DMS153 treated with DMSO at 0.1 percent for 48 hours (cell line): ENCODE measurements at regions not wholly inside any gene's neighbourhood (a gene's known extent, or its start where the extent isn't known, plus 50 kb on each side); places are given as distances from the start of the nearest gene placed in this dataset.

Source experiments
- DNase-seq: peaks from one replicate; lab custom pipeline; 2025; ENCODE audit not compliant: unreplicated experiment; lab: John Stamatoyannopoulos, UW

DNA sequence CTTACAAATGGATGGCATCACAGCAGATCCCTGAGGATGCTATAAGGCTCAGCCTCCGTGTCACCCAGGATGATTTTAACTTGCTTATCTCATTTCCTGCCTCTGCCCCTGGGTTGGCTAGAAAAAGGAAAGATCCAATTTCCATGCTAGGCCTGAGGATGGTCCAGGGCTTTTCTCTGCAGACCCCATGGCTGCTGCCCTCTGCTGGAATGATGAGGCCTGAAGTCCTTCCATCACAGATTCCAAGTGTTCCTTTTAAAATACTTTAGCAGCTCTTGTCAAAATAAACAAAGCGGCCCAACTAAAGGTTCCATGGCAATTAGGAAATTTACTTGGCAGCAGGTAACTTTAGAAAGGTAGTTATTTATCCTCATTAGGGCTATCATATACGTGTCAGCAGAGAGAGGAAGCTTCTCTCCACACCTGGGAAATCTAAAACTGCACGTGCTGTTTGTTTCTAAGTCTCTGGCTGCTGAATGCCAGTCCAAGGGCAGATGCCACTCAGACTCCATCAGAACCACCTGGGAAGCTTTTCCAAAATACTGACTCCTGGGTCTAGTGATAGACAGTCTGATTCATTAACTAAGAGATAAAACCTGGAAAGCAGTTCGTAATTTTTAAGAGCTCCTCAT lies 401.9 kb upstream of the IL12A start:
- peak; percentile 2 for DNase-seq

DNA sequence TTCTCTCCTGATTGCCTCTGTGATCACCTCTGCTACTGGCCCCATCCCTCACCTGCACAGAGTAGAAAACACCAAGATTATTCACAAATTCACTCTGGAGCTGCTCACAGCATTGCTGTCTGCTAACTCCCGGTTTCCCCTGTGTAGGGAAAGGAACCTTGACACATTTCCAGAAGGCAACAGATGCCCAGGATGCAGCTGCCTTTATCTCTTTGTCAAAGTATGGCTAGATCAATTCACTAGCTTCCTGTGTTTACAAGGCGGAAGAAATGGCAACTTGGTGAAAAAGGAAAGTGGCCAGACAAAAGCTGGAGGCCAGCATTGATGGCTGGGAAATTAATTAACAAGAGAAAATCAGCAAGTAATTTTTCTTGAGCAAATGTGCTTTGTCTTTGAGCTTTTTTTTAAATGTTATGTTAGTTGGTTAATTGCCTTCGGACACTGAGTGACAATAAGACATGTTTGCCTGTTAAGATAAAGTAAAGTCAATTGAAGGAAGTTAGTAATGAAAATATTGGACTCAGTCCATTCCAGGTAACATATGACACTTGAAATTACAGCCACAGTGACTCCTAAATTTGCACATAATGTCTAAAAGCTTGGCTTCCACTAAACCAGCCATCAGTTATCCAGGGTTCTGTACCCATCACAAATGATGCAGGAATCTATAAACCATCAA lies 394.6 kb upstream of the IL12A start:
- no peak for DNase-seq

DNA sequence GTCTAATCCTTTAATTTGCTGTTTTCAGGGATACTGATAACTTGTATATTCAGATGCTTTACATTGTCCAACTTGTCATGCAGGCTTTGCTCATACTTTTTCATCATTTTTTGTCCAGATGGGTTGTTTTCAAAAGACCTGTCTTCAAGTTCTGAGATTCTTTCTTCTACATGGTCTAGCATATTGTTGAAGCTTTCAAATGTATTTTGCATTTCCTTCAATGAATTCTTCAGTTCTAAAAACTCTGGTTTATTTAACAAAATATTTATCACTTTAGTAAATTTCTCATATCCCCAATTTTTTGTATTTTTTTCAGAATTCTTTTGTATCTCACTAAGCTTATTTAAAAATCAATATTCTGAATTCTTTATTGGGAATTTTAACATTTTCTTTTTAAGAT lies 388.3 kb upstream of the IL12A start:
- DNase-seq = no peak

DNA sequence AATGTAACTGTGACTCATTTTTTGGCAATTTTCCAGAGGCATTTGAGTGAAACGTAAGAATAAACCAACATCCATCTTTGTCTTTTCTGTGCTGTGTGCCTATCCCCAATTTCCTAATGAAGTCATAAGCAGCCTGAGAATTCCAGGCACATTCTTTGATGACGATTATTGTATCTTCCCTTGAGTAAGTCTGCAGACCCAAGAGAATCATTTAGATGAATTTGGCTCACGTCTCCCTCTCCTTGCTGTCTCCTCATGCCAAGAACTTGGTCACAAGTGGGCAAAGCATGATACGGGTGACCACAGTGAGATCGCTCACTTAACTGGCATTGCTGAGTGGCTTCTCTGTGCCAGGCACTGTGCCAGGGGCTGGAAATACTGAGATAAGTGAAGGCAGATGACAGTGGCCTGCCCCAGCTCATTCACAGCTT lies 384.5 kb upstream of the IL12A start:
- no peak for DNase-seq

DNA sequence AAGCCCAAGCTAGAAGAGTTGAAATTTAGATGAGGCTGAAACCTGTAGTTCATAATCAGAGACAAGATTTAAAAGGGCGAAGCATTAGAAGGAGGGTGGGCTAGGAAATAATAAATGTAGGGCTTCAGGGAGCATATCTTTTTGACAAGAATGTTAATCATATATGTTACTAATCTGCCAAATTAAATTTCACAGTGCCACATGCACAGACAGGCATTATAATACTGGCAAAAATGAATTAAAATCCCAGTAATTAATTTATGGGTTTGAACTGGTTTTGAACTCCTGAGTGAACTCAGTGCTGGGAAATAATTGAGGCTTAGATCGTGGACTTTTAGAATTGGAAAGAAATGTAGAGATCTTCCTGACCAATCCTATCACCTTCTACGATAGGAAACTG lies 383.5 kb upstream of the IL12A start:
- no peak for DNase-seq

DNA sequence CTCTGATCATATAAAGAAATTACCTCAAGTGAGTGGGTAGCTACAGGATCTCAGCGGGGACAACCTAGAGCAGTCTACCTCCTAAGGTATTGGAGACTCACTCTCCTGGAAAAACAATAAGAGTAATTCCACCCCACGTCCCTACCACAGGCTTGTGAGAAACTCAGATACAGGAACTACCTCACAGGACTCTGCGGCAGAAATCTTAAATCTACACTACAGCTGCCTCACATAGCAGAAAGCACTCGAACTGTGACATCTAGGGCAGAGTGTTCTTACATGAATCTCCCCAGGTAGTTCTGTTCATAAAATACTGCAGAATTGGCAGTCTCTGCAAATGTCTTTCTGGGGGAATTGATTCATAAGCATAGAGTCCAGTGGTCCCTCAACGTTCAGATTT lies 382.9 kb upstream of the IL12A start:
- DNase-seq = no peak

DNA sequence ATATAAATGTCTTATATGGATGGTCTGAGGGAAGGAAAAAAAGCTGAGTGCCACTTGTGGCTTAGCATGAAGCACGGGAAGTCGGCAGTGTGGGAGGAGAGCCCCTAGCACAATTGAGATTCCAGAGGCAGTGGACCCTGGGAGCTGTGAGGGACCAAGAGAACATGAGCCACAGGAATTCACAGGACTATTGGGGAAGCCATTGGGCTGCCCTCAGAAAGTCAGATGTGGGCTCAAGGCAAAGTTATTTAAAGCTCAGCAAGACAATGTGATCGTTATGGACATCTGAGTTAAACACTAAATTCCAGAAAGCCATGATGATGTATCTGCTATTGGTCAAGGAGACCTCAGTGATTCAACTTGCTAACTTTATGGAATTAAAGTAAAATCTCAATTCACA lies 380.8 kb upstream of the IL12A start:
- DNase-seq = no peak

DNA sequence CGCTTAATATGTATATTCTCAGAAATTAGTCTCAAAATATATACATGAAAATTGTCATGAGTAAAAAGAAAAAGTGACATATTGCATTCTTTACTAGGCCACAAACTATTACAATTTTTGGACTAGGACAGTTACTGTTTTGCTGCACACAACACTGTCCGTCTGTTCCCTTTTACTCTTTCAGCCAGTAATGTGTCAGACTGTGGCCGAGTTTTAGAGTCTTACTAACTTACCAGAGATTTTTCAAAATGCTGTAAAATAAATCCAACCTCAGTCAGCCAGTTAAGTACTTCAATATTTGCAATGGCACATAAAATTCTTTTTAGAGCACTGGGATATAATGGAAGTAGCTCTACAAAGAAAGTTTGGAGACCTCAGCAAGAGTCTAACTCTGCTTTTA lies 380.3 kb upstream of the IL12A start:
- no peak for DNase-seq

DNA sequence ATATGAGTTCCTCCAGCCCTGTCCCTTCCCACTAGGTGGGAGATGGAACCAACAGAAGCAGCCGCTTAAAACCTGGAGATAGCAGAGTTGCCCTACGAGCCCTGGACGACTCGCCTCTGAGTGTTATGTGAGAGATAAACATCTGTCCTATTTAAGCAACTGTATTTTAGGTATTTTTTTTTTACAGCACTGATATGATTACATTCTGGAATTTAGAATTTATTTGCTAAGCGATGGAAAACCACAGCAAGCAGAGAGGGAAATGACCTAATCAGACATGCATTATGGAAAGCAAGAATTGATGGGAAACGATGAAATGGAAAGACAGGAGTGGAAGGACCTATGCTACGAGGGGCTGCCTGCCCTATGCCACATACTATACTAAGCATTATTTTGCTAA lies 379.0 kb upstream of the IL12A start:
- DNase-seq = no peak

DNA sequence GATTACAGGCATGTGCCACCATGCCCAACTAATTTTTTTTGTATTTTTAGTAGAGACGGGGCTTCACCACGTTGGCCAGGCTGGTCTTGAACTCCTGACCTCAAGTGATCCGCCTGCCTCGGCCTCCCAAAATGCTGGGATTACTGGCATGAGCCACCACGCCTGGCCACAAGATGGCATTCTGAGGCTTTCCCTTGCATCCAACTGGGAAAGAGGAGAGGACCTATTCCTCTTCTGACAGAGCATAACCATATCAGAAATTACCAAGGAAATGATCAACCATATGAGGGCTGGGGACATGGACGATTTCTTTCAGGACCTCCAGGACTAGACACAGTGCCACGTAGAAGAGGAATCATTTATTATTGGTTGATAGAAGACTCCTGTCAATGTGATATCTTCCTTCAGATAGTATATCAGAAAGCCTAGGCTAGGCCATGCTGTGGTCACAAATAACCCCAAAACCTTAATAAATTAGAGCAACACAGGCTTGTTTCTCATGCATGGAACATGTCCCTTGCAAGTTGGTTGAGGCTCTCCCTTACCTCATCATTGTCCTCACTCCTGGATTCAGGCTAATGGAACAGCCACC lies 372.3 kb upstream of the IL12A start:
- DNase-seq = no peak

DNA sequence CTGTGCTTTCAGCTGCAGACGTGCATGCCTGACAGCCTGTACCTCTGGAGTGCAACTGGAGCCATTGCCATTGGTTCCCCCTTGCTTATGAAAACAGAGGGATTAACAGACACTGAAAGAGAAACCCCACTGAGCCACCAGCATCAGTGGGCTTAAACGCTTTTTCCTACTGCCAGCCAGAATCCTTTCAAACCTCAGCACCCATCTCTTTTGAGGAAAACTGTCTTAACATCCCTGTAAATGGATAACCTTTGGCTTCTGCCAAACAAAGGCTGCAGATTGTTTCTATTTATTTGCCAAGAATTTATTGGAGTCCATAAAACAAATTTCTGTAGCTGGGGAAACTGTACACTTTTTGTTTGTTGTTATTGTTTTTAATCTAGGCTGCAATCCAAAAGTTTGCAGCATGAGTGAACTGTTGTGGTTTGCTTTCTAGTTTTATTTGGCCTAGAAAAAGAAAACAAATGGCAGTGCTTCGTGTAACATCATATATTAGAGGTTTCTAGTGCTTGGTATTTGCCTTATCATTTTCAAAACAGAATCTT lies 369.2 kb upstream of the IL12A start:
- DNase-seq = no peak

DNA sequence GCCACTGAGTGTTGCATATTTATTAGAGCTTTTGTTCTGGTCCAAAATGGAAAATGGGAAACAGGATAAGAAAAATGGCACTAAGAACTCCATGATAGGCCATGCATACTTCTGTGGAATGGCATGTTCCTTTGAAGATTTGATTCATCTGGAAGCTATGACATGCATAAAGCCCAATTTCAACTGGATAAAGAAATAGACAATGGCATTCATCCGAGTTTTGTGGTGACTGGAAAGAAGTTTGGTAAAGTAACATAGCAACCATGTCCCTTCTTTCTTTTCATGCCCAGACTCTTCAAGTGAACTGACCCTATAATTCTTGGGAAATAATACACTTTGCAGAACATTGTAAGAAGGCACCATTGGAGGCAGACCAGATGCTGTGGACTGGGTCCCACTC lies 368.4 kb upstream of the IL12A start:
- DNase-seq = no peak

DNA sequence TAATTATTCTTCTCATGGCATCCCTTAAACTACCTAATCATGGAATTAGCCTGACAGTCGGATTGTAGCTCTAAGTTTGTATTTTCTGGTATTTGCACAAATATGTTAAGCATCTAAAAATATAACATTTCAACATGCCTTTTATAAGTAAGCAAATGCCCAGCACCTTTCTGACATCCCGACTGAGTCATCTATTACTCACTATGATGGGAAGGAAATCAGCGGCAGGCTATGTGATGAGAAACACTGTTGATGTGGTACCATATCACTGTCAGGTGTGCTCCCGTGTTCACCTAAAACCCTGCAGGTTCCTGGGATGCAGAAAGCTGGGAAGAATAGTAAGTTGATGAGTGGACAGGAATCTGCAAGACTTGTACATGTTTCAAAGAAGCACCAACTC lies 367.8 kb upstream of the IL12A start:
- DNase-seq = no peak

DNA sequence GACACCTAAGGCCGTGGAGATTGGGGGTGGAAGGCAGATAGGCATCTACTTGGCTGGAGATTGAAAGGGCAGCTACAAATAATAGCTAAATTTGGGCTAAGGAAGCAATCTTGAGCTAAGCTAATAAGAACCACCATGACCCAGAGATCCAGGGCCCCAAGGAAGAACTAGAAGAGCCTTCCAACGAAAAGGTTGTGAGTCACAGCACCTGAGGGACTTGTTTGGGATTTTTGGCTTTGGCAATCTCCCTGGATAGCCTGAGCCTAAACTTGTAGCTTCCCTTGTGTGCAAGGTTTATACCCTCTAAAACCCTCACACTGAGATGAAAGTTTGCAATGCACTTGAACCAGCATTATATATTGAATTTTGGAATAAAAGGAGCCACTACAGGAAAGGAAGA lies 364.0 kb upstream of the IL12A start:
- DNase-seq = no peak

DNA sequence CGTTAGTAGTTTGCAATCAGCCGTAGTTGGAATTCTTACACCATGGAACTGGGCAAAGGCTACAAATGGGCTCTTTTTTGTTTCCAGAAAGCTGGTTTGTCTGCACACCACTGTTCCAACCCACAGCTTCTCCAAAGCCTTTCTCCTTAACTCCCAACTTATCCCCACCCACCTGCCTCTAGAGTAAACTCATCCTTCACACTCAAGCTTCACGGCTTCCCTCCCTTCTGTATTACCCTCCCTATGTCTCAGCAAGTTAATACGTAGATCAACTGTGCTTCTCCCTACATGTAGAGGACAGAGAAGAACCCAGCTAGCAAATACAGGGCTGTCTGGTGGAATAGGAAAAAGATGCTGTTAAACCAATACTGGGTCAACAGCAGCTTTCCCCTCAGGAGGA lies 363.0 kb upstream of the IL12A start:
- DNase-seq = no peak

DNA sequence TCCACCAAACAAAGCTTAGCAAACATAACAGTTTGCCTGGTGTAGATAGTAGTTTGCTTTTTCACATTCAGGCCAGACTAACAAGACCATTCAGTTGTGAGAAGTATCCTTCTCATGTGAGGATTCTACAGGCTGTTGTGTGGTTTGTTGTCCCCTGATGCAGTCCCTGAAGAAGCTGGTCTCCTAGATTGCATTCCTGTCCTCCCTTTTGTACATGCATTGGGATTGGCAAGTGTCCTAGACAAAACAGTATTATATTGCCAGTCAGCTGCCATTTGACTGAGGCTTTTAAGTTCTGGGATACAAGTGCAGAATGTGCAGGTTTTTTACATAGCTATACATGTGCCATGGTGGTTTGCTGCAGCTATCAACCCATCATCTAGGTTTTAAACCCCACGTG lies 362.0 kb upstream of the IL12A start:
- no peak for DNase-seq

DNA sequence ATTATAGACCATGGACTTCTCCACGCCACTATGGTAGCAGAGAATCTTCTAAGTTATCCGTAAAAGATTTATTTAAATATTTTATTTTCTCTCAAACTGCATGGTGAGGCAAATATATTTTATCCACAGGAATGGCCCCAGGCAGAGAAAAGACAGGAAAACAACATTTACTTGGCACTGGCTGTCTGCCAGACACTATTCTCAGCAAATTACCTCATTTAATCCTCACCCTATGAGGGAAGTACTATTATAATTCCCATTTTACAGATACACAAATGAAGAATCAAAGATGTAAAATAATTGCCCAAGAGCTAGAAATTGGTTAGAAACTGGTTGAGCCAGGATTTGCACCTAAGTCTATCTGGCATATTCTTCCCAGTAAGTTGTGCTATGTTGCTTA lies 361.4 kb upstream of the IL12A start:
- no peak for DNase-seq

DNA sequence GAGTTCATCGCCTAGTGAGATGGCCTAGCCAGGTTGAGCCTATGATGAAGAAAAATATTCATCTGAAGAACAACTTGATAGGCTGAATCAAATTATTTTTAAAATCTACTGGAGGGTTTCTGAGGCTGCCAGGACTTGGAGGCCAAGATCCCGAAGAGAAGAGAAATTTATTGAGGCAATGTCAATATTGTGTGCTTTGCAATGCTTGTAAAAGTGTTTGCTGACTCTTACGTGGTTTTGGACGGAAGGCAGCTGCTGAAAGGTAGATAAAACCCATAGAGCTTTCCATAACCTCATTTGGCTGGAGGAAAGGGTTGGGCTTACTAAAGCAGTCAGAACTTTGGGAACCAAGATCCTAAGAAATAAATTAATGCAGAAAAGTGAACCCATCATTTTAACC lies 361.0 kb upstream of the IL12A start:
- DNase-seq = no peak

DNA sequence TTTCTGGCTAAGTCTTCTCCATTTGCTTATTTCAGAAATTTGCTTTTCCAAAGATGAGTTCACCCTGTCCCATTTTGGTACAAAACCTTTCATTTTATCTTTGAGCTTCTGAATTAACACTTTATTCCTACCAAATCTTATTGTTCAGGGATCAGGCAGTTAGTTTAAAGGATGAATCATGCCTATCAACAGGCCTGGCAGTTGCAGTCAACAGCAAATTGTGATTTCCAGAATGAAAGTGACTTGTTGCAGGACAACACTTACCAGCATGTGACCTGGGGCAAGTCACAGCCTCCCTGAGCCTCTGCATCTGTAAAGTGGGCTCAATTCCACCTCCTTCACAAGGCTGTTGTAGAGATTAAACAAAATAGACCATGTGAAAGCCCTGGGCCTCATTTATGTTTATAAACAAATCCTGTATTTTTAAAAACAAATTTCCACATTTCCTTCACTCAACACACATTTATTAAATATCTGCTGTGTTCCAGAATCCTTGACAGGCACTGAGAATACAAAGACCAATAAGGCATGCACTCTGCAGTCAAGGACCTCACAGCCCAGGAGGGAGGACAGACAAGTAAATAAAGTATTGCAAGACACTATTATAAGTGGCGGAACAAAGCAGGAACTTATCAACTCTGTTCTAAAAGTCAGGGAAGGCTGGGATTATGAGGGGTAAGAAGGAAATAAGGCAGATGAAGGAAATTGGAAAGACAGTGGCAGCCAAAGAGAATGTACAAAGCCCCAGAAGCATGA lies 359.1 kb upstream of the IL12A start:
- DNase-seq = no peak

DNA sequence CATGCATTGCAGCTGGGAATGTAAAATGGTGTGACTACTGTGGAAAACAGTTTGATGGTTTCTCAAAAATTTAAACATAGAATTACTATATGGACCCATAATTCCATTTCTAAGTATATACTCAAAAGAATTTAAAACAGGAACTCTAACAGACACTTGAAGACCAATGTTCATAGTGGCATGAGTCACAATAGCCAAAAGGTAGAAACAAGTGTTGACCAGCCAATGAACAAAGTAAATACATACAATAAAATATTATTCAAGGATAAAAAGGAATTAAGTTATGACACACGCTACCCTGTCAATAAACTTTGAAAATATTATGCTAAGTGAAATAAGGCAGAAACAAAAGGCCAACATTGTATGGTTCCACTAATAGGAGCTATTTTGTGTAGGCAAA lies 357.4 kb upstream of the IL12A start:
- no peak for DNase-seq

DNA sequence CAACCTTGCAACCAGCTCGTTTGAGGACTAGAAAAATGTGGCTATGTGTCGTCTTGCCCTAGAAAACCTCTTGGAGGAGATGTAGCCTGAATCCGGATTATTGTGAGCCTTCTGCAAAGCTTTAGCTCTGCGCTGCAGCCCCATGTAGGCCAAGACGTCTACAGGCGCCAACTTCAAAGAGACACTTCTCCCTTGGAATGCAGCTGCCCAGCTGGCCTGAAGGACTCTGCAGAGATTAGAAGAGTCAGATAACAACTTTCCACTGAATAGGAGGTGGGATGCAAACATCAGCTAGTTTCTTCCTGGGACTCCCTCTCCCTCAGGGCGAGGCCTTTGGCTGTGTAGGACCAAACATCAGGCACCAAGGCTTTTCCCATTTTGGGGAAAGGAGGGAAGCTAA lies 356.5 kb upstream of the IL12A start:
- no peak for DNase-seq

DNA sequence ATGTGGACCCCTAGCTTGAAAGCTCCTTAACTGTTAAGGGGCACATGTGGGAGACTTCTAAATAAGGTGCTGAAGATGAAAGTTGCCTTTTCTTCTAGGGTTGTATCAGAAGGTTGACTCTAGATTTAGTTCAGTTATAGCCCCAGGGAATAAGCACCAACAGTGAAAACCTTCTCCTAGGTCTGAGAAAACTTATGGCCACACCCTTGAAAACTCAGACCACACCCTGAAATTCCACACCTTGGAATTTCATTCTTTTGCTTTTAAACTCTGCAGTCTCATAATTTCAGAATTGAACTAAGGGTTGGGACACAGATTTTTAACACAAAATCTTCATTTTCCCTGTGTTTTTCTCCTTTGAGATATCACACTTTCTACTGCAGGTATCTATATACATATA lies 355.8 kb upstream of the IL12A start:
- no peak for DNase-seq
